GM19452 (cell line): ENCODE measurements at regions not wholly inside any gene's neighbourhood (a gene's known extent, or its start where the extent isn't known, plus 50 kb on each side); places are given as distances from the start of the nearest gene placed in this dataset.

Source experiments
- ATAC-seq: cut with Tn5 transposase; IDR thresholded peaks from one replicate; pipeline ENCODE4 v1.9.1; 2021; ENCODE audit not compliant: unreplicated experiment

DNA sequence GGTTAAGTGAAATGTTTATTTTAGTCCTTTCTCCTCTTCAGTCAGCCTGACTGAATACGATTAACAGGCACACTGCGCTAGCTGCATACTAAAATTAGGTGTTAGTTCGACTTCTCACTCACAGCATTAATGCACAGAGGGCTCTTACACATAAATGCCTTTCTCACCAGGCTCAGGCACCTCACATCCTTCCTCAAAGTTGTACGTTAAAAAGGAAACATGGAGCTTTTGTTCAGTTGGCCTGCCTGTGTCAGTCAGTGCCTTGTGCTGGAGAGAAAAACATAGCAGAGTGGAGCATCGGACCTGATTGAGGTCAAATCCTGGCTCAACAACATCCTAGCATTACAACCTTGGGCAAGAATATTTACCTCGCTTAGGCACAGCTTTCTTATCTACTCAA is 236.0 kb upstream of the ZNF462 start:
- ATAC-seq: no peak

DNA sequence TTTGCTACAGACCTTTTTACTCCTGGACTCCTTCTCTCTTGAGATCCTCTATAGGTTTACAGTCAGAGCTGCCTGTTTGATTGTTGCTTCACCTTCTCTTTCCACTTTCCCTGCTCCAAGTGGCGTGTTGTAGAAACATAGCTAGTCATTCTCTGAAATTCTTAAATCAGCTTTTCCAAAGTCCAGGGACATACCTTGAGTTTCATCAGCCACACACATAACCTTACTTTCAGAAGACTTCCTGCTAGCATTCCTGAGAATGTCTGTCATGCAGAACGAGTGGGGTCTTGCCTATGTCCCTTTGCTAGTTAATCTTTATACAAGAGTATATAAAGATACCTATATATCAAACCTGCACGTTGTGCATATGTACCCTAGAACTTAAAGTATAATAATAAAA is 230.3 kb upstream of the ZNF462 start:
- no peak for ATAC-seq

DNA sequence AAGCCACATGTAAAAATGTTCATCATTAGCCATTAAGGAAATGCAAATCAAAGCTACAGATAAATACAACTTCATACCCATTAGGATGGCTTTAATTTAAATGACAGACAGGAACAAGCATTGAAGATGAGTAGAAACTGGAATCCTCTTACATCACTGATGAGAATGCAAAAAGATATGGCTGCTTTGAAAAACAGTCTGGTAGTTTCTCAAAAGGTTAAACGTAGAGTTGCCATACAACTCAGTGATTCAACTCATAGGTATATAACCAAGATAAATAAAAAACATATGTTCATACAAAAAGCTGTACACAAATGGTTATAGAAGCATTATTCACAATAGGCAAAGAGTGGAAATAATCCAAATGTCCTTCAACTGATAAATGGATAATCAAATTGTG is 228.8 kb upstream of the ZNF462 start:
- ATAC-seq: no peak

DNA sequence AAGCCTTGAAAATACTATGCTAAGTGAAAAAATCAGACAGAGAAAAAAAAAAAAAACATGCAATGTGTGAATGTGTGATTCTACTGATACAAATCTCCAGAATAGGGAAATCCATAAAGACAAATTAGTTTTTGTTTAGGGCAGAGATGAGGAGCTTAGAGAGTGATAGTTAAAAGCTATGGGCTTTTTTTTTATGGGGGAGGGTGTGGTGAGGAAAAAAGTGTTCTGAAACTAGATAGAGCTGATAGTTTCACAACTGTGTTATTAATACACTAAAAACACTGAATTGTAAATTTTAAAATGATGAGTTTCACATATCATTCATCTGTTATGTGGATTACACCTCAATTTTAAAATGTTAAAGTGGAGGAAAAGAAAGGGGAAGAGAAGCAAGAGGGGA is 228.3 kb upstream of the ZNF462 start:
- ATAC-seq: no peak

DNA sequence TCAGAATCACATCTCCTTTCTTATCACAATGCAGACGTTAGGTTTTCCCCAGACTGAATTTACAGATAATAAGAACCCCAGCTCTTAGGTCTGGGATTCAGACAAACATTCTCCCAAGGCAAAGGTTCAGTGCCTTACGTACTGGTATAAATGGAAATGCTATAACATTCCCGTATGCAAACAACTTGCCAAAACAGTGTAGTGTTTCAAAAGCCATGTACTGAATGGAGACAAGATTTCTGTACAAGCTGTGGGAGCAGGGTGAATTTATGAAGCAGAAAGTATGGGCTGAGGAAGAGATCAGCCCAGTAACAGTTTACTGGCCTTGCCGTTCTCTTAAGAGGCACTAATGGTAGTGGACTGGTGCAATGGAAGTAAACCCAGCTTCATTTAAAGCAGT is 225.5 kb upstream of the ZNF462 start:
- no peak for ATAC-seq

DNA sequence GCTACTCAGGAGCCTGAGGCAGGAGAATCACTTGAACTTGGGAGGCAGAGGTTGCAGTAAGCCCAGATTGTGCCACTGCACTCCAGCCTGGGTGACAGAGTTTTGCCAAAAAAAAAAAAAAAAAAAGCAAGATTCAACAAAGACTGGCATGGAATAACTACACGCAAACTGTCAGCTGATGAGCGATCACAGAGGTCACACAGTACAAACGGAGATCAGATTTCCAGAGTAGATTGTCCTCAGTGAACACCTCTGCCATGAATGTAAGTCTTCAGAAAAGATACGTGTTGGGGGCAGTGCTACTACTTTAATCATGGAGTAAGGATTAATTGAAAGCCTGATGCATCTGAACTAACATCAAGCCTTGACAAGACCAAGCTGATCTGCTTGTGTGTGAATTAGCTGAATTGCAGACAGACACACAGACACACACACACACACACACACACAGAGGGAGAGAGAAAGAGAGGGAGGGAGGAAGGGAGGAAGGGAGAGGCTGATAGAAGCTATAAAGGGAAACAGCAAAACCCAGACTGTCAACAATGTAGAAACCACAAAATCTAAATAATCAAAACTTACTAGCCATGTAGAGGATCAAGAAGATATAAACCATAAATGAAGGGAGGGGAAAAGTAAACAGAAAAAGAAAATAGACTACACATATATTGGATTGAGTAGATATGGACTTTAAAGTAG is 222.9 kb upstream of the ZNF462 start:
- no peak for ATAC-seq

DNA sequence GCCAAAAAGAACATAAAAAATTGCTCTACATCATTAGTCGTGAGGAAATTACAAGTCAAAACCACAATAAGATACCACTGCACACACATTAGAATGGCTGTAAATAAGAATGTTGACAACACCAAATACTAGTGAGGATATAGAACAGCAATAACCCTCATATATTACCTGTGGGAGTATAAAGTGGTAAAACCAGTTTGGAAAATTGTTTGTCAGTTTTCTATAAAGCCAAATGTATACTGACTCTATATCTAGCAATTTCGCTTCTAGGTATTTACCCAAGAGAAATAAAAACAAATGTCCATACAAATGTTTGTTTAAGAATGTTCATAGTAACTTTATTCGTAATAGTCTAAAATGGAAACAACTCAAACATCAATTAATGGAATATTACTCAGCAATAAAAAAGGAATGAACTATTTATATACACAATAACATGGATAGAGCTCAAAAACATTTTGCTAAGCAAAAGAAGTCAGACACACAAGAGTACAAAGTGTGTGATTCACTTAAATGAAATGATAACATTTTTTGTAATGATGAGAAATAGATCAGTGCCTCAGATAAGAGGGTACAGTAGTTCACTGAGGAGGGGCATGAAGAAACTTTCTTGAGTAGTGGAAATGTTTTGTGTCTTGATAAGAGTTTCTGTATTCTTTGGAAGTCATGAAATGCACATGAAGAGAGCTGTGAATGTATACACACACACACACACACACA is 219.6 kb upstream of the ZNF462 start:
- ATAC-seq: no peak

DNA sequence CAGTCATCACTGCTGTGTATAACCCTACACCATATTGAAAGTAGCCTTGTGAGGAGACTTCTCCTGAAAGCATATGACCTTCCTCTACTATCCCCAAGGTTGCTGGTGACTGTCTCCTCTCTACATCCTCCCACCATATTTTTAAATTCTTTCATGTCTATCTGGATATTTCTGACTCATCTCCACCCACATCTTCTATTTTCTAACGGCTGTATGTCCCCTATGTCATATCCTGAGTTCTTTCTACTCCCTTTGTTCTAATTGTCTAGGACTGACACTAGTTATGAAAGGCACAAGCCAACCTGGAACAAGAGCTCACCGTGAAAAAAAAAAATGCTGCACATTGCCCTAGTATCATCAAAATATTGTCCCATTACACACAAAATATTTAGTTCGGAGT is 218.3 kb upstream of the ZNF462 start:
- no peak for ATAC-seq

DNA sequence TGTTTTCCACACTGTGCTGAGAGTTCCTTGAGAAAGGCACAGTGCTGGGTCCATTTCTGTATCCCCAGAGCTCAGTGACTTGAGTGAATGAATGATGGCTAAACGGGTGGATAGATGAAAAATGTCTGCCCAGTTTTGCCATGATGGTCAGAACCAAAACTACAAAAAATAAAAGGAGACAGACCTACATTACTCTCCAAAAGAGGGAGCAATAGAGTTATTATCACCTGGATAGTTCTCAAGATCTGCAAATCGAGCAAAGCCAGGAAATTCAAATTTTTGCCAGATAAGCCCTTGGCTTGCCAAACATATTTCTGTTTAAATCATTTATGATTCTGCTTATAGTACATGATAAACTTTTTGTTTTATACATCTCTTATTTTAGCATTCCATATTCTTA is 214.2 kb upstream of the ZNF462 start:
- ATAC-seq: no peak

DNA sequence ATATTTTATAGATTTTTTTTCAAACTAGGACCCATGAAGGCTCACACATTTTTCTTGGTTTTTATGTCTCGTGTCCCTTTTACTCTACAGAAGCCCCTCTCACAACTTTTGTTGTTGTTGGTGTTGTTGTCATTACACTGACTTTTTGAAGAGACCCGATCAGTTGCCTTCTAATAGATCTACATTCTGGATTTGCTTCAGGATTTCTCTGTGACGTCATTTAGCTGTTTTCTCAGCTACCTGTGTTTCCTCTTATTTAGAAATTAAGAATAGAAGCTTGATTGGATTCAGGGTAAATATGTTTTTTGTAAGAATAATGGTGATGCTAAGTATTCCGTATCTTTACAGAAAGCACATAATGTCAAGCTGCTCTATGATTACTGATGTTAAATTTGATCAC is 213.3 kb upstream of the ZNF462 start:
- no peak for ATAC-seq

DNA sequence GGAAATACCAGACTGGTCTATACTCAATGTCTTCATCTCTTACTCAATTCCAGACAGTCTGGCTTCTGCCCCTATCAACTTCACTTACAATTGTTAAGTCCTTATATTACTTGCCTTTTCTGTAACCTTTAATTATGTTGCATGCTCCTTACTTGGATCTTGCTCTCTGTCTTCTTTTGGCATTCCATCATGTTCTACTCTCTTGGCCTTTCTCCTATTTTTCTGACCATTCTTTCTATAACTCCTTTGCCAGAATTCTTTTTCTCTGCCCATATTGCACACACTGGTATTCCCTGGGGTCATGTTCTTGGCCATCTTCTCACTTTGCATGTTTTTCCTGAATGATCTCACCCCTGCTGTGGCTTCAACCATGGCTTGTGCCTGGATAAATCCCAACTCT is 209.8 kb upstream of the ZNF462 start:
- ATAC-seq: no peak

DNA sequence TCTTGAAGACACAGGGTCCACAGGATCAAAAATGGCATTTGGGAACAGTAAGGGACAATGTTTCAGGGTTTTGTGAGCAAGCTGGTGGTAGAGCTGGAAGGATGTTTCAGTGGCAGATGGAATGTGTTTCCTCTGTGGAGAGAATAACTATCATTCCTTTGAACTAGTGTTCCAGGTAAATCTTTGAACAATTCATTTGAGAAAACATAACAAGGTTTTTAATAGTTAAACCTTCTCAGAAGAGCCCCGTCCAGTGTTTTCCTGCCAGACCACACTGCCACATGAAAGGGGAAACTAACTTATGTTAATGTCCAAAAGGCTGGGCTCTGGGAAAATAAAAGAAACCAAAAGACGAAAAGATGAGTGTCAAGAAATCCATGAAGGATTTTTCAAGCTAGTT is 207.0 kb upstream of the ZNF462 start:
- ATAC-seq: no peak

DNA sequence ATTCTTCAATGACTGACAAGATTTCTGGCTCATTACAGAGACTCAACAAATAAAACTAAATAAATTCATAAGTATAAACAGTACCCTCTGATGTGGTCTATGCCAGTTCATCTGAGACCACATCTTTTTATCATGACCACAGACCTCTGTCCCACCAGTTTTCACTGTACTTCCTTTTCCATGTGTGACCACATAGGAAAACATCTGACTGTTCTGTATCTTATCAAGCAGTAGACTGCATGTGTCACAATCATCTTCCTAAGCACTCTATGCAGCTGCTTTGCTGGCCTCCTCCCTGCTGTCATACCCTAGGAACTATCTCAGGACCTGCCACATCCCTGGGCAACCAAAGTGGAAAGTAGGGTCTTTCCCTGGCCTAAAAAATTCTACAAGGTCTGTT is 205.0 kb upstream of the ZNF462 start:
- ATAC-seq: no peak

DNA sequence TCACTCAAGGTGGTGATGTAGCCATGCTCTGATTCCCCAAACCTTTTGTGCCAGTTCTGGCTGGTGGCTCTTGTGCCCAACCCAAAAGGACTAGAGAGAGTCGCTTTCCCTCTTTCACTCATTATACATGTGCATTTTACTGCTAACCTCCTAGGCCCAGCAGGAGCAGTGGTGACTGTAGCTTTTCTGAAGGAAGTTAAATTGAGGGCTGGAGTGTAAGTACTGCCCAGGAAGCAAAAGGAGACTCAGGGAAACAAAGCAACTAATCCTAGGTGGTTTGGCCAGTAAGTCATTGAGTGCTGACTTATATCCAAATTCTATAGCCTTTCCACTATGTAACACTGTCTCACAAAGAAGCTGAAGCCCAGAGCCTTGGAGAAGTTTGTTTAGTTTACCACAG is 194.4 kb upstream of the ZNF462 start:
- no peak for ATAC-seq

DNA sequence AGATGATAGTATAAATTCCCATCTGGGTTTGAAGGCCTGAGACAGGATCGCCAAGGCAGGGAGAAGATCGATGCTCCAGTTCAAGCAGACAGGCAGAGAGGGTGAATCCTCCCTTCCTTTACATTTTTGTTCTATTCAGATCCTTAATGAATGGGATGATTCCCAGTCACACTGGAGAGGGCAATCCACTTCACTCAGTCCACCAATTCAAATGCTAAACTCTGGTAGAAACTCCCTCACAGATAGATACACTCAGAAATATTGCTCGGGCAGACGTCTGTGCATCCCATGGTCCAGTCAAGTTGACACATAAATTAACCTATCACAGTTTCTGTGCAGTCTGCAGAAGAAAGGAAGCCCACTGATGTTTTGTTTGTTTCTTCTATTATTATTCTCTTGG is 193.1 kb upstream of the ZNF462 start:
- no peak for ATAC-seq

DNA sequence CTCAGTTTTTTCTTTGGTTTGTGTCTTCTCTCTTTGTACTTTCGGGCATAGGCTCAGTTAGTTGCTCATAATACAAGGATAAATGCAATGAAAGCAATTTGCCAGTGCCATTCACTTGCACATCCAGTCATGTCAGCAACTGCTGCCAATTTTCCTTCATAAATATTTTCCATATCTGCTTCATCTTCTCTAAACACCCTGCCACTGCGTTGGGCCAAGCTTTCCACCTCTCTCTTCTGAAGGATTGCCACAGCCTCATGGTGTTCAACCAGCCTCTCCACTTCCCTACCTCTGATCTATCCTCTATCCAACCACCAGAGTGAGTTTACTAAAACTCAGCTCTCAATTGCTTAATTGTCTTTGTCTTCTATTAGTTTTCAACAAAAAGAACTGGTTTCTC is 192.5 kb upstream of the ZNF462 start:
- ATAC-seq: no peak

DNA sequence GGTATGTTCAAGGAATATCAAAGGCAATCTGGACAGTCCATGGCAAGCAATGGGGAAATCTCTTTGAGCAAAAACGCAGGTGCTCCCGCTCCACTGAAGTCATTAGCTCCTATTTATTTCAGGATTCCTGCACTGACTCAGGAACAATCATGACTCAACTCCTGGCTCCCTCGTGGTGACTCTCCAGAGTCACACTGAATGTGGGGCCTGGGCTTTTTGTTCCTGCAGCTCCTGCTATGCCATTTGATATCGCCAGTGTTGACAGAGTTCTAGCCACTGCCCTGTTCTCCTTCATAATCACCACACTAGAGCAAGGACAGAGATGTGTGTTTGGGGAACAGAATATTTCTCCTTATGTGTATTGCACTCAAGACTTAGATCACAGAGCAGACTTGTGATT is 187.2 kb upstream of the ZNF462 start:
- ATAC-seq: no peak

DNA sequence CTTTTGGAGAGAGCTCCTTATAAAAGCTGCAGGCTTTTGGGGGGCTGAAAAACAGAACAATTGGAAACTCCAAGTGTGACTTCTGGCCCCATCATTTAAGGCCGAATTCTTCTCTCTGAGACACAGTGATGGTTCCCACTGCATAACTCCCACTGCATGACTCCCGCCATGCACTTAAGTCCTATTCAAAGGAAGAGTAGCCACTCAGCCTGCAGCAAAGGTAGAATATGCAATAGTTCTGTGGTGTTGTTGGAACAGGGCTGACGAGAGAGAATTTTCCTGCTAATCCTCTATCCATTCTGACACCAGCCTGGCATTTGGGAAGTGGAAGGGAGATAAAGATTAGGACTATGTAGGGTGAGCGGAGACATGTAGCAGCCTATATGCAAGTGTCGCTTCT is 185.6 kb upstream of the ZNF462 start:
- ATAC-seq: no peak

DNA sequence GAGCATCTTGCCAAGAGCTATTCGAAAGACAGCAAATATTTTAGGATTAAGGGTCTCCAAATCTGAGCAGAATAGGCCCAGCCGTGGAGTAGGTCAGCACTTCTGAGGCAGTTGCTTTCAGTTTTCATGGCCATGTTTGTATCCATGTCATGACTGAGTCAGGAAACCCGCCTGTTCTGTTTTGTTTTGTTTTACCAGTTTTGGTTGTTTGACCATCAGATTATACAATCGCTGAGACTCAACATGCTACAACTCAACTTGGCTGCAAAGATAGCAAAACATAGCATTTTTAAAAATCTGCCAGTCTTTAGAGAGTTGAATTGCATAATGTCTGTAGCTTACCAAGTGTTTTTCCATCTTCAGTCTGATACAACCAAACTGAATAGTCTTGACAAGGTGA is 185.1 kb upstream of the ZNF462 start:
- no peak for ATAC-seq

DNA sequence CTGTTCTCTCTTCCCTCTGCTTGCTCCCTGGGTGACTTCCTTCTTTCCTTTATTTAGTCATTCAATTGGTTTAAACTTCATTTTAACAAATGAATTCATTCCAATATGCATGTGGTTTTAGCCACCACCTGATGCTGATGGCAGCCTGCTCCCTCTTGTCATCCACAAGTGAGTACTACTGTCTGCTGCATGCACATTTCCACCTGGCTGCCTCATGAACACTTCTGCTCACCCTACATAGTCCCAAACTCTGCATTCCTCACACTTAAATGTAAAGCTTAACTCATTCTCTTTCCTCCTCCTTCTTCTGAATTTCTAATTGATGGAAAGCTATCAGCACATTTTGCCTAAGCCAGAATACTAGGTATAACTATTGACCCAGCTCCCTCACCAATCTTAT is 184.7 kb upstream of the ZNF462 start:
- ATAC-seq: no peak

DNA sequence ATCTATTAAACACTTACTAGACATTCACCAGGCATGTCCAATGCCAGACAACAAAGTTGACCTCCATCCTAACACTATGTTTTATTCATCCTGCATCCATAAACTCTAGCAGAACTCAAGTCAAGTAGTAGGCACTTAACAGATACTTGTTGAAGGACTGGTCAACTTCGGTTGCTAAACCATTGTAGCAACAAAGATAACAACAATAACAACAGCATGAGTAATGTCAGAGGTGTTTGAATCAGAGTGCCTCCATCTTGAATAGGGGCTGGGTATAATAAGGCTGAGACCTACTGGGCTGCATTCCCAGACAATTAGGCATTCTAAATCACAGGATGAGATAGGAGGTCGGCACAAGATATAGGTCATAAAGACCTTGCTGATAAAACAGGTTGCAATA is 180.5 kb upstream of the ZNF462 start:
- no peak for ATAC-seq

DNA sequence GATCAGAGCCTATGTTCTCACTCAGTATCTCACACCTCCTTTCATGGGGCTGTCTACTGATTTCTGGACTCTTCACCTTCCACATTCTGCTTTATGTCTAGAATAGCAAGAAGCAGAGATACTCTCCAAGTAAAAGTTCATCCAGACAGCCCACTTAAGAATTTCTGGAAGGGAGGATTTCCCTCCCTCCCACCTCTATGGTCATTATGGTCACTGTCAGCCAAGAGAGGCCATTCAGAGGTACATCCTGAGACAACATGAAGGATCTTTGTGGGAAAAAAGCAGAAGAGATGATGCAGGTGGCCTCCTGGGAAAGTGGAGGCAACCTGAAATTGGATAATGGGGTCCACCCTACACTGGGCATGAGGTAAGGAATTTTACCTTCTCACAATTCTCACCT is 179.5 kb upstream of the ZNF462 start:
- ATAC-seq: no peak
